Chondrocyte (in vitro differentiated cells): ENCODE measurements at regions not wholly inside any gene's neighbourhood (a gene's known extent, or its start where the extent isn't known, plus 50 kb on each side); places are given as distances from the start of the nearest gene placed in this dataset.

Experiments
- DNase-seq: peaks from one replicate; pipeline ENCODE4 v3.0.0; 2021; ENCODE audit warnings: mixed read lengths, low spot score
- H3K27ac Mint-ChIP-seq: one replicate; pipeline ENCODE4 v1.8.0; 2021; ENCODE audit warnings: mild to moderate bottlenecking, moderate library complexity, mixed read lengths; ENCODE audit not compliant: unreplicated experiment
- H3K27me3 Mint-ChIP-seq: 2 replicates; pipeline ENCODE4 v1.8.0; 2021; ENCODE audit warnings: low read depth, mixed read lengths
- H3K36me3 Mint-ChIP-seq: 2 replicates; pipeline ENCODE4 v1.8.0; 2021; ENCODE audit warnings: low read depth, mixed read lengths
- H3K4me1 Mint-ChIP-seq: 2 replicates; pipeline ENCODE4 v1.8.0; 2021; ENCODE audit warnings: low read depth, mild to moderate bottlenecking, mixed read lengths
- H3K4me3 Mint-ChIP-seq: one replicate; pipeline ENCODE4 v1.8.0; 2021; ENCODE audit warnings: mild to moderate bottlenecking, moderate library complexity, mixed read lengths; ENCODE audit not compliant: unreplicated experiment
- H3K9me3 Mint-ChIP-seq: 2 replicates; pipeline ENCODE4 v1.8.0; 2021; ENCODE audit warnings: low read depth, mixed read lengths
- TF ChIP-seq, protein P1 (sequence below): fragments of 200-600 bp; sonication (generic); IDR thresholded peaks from 2 replicates; pipeline ENCODE4 v1.5.0; 2021; ENCODE audit warnings: antibody characterized with exemption, mild to moderate bottlenecking, moderate library complexity

DNA sequence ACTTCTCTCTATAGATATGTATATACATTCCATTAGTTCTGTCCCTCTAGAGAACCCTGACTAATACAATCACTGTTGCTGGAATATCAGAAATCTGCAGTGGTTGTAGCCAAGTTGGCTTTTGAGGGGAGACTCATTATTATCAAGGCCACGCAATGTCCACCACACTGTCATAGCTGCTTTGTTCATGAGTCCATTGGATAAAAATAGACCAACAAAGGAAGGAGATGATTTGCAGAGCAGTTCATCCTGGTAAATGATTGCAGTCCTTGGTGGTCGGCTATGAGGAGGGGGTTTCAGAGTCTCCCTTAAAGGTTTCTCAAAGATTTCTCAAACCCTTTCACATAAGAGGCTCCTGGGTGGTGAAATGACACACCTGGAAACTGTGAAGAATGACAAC, 192.8 kb upstream of the ANKH start:
- no peak for DNase-seq
- H3K9me3 Mint-ChIP-seq: no peaks in the 10 kb centered on the region
- H3K4me1 Mint-ChIP-seq: no peaks in the 10 kb centered on the region
- H3K36me3 Mint-ChIP-seq: peaks cover 2% of the 10 kb centered on the region
- H3K27me3 Mint-ChIP-seq: peaks cover 12% of the 10 kb centered on the region
- no peak overlapping the region for H3K4me3 Mint-ChIP-seq
- TF ChIP-seq, protein P1, sequence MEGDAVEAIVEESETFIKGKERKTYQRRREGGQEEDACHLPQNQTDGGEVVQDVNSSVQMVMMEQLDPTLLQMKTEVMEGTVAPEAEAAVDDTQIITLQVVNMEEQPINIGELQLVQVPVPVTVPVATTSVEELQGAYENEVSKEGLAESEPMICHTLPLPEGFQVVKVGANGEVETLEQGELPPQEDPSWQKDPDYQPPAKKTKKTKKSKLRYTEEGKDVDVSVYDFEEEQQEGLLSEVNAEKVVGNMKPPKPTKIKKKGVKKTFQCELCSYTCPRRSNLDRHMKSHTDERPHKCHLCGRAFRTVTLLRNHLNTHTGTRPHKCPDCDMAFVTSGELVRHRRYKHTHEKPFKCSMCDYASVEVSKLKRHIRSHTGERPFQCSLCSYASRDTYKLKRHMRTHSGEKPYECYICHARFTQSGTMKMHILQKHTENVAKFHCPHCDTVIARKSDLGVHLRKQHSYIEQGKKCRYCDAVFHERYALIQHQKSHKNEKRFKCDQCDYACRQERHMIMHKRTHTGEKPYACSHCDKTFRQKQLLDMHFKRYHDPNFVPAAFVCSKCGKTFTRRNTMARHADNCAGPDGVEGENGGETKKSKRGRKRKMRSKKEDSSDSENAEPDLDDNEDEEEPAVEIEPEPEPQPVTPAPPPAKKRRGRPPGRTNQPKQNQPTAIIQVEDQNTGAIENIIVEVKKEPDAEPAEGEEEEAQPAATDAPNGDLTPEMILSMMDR: no peak
- H3K27ac Mint-ChIP-seq: no peak overlapping the region

- Mint-ChIP-seq H3K4me1 (no peaks in the 10 kb centered on the region), H3K27me3 (peaks cover 23% of the 10 kb centered on the region), H3K9me3 (peaks cover 12% of the 10 kb centered on the region), H3K27ac (no peak overlapping the region), H3K36me3 (peaks cover 6% of the 10 kb centered on the region), H3K4me3 (no peak overlapping the region)
- DNase-seq: no peak
- TF ChIP-seq, protein P1: no peak
These were observed 185.5 kb upstream of the ANKH start for GRCh38 chr5:15056988-15057592.

- no peak for DNase-seq
- Mint-ChIP-seq H3K27me3 (peaks cover 34% of the 10 kb centered on the region), H3K9me3 (peaks cover 7% of the 10 kb centered on the region), H3K27ac (no peak overlapping the region), H3K4me1 (peaks cover 6% of the 10 kb centered on the region), H3K36me3 (peaks cover 2% of the 10 kb centered on the region), H3K4me3 (no peak overlapping the region)
- TF ChIP-seq, protein P1: no peak
These were observed 172.9 kb upstream of the ANKH start for GRCh38 chr5:15044521-15044920.

DNA sequence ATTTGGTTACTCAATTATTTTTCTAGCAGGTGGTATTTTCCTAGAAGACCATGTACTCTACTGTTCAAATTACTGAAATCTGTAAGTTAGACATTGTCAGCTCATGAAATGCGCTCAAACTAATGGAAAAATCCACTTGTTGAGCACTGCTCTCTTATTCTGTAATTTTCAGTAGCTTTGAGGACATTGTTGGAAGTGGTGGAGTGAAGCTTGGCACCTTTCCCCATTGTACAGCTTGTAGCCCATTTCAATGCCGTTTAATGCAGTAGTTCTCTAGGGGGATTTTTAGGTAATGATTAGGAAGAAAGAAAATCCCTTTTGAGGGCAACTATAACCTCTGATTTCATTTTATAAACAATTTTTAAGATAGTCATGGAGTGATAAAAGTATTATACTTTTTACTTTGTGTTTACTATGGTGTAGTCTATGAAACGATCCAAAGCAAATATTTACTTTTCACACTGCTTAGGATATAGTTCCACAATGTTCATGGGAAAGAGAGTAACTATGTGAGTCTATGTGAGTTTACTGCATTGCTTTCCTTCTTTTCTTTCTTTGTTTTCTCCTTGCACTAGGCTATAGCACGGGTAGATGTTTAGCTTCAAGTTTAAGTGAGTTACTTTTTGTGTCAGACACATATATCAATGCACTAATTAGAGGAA, 165.8 kb upstream of the ANKH start:
- DNase-seq: no peak
- Mint-ChIP-seq H3K4me1 (peaks cover 7% of the 10 kb centered on the region), H3K27me3 (peaks cover 16% of the 10 kb centered on the region), H3K36me3 (peaks cover 5% of the 10 kb centered on the region), H3K27ac (no peak overlapping the region), H3K4me3 (no peak overlapping the region), H3K9me3 (peaks cover 26% of the 10 kb centered on the region)
- TF ChIP-seq, protein P1: no peak

DNA sequence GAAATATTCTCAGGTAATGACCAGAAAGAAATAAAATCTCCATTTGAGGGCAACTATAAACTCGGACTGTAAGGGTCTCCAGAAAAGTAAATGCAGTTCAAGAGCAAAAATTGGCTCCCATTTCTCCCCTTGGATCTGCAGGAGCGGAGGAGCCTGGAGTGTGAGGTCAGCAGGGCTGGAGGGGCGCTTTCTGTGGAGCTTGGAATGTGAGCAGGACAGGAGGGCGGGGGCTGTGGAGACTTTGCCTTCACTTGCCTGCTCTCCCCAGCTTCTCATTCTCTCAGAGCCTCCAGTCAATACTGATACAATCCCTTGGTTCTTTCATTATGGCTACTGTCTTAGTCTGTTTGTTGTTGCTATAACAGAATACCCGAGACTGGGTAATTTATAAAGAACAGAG, 162.8 kb upstream of the ANKH start:
- H3K36me3 Mint-ChIP-seq: peaks cover 3% of the 10 kb centered on the region
- no peak overlapping the region for H3K4me3 Mint-ChIP-seq
- H3K9me3 Mint-ChIP-seq: peaks cover 18% of the 10 kb centered on the region
- H3K4me1 Mint-ChIP-seq: peaks cover 7% of the 10 kb centered on the region
- no peak overlapping the region for H3K27ac Mint-ChIP-seq
- DNase-seq: no peak
- H3K27me3 Mint-ChIP-seq: peaks cover 30% of the 10 kb centered on the region
- TF ChIP-seq, protein P1: no peak
